Astrocyte (in vitro differentiated cells and primary cell): ENCODE measurements at regions not wholly inside any gene's neighbourhood (a gene's known extent, or its start where the extent isn't known, plus 50 kb on each side); places are given as distances from the start of the nearest gene placed in this dataset.

ENCODE experiments used
- EZH2 ChIP-seq: IDR thresholded peaks from 2 replicates; pipeline ENCODE4 v1.6.1; 2012; ENCODE audit warnings: mild to moderate bottlenecking, low read length, inconsistent platforms; ENCODE audit not compliant: insufficient read depth
- TF ChIP-seq, protein P1 (sequence below): IDR thresholded peaks from 2 replicates; pipeline ENCODE4 v1.5.1; 2011; ENCODE audit warnings: low read depth, mild to moderate bottlenecking, inconsistent platforms, low read length, moderate library complexity; ENCODE audit not compliant: insufficient read depth

DNA sequence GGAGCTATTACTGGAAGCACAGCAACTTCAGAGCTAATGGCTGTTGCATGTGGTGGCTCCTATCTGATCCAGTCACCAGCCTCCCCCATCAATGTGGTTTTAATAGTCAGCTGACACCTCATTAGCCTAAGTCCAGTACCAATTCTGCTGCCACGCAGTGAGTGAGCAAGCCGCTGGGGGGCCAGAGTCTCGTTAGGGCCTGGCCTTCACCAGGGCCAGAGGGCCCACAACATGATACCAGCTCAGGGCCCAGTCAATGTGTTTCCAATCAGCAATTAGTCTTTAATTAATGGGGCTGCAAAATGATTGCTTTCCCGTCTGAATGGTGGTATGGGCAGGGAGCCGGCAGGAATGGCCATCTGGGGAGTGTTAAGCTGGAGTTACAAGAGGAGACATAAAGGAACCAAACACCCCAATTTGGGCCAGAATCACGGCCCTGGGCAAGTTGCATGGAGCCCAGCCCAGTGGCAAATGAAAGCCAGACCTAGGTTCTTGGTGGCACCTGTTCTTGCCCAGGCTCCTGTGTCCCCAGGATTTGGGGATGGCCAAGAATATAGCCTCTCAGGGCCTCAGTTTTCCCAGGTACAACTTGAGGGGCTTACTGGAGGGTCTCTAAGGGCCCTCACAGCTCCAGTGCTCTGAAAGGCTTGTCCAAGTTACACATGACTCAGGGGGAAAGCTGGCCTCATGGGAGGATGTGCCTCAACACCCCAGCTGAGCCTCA lies 119.2 kb downstream of the EFNB1 start:
- TF ChIP-seq, protein P1, sequence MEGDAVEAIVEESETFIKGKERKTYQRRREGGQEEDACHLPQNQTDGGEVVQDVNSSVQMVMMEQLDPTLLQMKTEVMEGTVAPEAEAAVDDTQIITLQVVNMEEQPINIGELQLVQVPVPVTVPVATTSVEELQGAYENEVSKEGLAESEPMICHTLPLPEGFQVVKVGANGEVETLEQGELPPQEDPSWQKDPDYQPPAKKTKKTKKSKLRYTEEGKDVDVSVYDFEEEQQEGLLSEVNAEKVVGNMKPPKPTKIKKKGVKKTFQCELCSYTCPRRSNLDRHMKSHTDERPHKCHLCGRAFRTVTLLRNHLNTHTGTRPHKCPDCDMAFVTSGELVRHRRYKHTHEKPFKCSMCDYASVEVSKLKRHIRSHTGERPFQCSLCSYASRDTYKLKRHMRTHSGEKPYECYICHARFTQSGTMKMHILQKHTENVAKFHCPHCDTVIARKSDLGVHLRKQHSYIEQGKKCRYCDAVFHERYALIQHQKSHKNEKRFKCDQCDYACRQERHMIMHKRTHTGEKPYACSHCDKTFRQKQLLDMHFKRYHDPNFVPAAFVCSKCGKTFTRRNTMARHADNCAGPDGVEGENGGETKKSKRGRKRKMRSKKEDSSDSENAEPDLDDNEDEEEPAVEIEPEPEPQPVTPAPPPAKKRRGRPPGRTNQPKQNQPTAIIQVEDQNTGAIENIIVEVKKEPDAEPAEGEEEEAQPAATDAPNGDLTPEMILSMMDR, result no peak
- no peak for TF ChIP-seq EZH2
